Activated CD4-positive, alpha-beta T cell treated with anti-CD3 and anti-CD28 coated beads, Interleukin-10, Interleukin-2, amounts not matched to agents 100 ng/mL and 50 ng/mL, durations not matched to agents 16 hours and 8 hours (primary cell): ENCODE measurements at regions not wholly inside any gene's neighbourhood (a gene's known extent, or its start where the extent isn't known, plus 50 kb on each side); places are given as distances from the start of the nearest gene placed in this dataset.
"Not testable (repeated sequence)": the region's sequence is repeated elsewhere in the genome, so short reads cannot be mapped to it uniquely, and the experiment has no call there.

Experiments
- DNase-seq: peaks from one replicate; pipeline ENCODE4 v3.0.0-alpha.2; 2020

GRCh38 chr20:47867831-47868230, 82.5 kb upstream of the SULF2 start:
- no peak for DNase-seq

DNA sequence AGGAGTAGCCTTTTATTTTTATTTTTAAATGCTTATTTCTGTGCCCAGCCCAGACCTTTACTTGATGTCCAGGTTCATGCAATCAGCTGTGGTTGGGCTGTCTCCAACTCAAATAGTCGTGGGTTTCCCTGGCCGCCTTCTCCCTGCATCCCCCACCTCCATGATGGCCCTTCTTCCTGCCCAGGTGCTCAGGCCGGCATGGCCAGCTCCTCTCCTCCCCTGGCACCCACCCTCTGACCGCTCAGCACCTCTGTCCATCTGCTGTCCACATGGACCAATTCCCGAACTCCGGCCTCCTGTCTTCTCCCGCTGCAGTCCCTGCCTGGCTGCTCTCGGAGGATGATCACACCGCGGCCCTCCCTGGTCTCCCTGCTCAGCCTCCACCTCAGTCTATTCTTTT, 81.2 kb upstream of the SULF2 start:
- no peak for DNase-seq

GRCh38 chr20:47865912-47866311, 80.6 kb upstream of the SULF2 start:
- no peak for DNase-seq

DNA sequence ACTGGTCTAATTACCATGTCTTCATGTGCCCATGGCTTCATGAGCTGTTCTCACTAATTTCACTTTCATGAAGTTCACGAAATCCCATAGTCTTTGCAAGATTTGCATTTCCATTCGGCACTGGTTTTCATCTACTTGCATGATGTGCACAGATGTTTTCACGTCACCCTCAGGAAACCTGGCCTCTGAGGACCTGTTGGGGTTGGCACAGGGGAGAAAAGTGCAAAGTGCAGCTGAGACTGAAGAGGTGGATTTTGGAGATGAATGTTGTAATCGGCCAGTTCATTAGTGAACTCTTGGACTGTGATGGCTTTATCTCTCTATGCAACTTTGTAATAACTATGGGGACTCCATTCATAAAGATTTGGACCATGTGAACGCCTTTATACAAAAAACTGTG, 80.2 kb upstream of the SULF2 start:
- no peak for DNase-seq

- DNase-seq, result no peak
Observed at GRCh38 chr20:47863981-47864380, 78.7 kb upstream of the SULF2 start.

GRCh38 chr20:47863315-47863965, 78.2 kb upstream of the SULF2 start:
- no peak for DNase-seq

DNA sequence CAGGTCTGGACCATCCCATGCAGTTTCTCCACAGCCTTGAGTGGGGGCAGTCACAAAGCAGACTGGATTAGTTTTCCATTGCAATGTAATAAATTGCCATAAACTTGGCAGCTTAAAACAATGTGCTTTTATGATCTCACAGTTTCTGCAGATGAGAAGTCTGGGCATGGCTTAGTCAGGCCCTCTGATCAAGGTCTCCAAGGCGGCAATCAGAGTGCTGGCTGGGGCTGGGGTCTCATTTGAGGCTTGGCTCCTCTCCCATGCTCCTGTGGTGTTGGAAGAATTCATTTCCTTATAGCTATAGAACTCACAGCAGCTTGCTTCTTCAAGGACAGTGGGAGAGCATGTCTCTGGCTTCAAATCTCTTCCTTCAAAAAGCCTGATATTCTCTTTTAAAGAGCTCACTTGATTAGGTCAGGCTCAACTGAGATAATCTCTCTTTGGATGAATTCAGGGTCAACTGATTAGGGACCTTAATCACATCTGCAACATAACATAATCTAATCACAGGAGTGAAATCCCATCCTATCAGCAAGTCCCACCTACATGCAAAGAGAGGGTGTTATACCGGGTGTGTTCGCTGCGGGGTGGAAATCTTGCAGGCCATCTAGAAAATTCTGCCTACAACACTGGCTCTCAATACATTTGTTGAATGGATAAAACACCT, 77.4 kb upstream of the SULF2 start:
- no peak for DNase-seq

GRCh38 chr20:47861116-47861515, 75.8 kb upstream of the SULF2 start:
- DNase-seq, result no peak

DNA sequence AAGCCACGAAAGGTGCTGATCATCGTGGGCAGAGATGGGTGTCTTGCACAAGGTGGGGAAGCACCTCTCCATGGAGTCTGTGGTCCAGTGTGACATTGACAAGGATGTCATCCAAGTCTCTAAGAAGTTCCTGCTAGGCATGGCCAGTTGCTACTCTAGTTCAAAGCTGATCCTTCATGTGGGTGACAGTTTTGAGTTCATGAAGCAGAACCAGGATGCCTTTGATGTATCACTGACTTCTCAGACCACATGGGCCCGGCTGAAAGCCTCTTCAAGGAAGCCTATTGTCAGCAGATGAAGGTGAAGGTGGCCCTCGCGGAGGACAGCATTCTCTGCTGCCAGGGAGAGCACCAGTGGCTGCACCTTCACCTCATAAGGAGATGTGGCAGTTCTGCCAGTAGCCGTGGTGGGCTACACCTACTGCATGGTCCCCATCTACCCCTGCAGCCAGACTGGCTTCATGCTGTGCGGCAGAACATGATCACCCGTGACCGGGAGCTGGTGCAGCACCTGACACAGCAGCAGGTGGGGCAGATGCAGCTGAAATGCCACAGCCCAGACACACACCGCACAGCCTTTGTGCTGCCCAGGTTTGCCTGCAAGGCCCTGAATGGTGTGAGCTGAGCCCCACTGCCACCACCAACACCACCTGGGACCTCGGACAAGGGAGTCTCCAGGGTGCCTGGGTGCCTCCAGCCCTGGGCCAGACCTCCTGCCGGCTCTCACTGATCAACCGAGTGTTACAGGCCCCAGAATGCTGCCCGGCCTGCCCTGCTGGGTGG, 75.0 kb upstream of the SULF2 start:
- DNase-seq, result no peak

- DNase-seq, result no peak
Observed at GRCh38 chr20:47859278-47859677, 74.0 kb upstream of the SULF2 start.

DNA sequence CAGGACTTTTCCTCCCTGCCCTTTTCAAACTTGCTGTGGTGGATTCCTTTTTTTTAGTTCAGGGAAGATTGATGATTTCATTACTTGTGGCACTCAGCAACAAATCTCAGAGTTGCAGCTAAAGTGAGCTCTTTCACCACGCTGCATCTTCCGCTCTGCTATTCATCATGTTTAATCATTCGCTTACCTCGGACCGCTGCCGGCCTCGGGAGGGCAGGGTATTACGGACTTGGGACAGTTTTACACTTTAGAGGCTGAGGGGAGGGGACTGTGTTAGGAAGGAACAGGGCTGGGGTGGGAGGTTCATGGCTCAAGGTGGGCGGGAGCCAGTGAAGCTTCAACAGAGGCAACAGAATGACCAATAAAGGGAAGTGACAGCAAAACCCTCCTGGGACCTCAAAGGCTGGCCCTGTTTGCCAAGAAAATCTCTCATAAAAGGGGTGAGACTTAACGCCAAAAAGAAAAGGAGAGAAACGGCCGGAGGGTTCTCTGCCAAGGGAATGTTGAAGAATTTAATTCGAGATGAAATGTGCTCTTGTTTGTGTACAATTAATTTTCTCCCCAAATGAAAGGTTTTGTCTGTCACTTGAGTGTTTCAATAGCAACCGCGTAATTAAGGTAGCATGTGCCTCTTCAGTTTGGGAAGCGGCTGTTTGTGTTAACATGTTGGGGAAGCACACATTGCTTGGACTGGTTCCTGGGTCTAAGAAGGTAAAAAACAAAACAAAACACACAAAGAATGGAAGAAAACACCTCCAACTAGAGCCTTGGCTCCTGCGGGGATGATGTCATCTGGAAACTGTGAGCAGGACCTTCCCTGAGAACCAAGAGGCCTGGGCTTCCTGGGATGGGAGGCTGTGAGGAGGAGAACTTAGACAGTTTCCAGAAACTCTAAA, 72.5 kb upstream of the SULF2 start:
- no peak for DNase-seq

DNA sequence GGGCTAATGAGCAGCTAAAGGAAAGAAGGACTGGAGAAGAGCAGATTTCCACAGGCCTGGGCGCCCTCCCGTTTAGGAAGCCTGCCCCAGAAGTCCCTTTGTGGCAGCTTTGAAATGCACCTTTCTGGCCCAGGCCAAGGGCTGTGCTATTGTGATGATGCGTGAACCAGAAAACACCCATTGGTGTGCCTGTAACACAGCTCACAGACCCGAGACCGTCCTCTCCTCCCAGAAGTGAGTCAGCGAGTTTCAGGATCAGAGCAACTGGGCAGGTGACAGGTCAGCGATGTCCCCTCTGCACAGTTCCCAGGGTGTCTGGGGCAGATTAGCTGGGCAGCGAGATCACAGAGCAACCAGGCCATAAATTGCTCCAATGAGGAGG, 71.9 kb upstream of the SULF2 start:
- no peak for DNase-seq

DNA sequence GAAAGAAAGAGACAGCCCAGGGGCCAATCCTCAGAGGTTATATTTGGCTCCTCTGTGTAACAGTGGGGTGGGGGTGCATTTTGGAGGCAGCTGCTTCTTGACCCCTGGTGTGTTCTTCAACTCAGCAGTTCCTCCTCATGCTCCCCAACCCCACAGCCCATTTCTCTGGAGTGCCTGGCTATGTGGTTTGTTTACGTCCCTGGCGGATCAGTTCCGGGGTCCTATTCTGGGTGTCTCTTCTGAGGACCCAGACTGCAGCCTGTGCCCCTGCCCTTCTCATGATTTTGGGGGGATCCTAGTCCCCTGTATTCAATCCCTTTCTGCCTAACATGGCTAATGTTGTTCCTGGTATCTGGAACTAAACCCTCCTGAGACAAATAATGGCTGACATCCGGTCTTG, 70.5 kb upstream of the SULF2 start:
- DNase-seq, result no peak

- peak; percentile 9 for DNase-seq
Observed at GRCh38 chr20:47854687-47855212, 69.5 kb upstream of the SULF2 start.

GRCh38 chr20:47851774-47852173, 66.5 kb upstream of the SULF2 start:
- no peak for DNase-seq

- no peak for DNase-seq
Observed at GRCh38 chr20:47850146-47850545, 64.9 kb upstream of the SULF2 start.

GRCh38 chr20:47849596-47849995, 64.3 kb upstream of the SULF2 start:
- DNase-seq, result no peak

DNA sequence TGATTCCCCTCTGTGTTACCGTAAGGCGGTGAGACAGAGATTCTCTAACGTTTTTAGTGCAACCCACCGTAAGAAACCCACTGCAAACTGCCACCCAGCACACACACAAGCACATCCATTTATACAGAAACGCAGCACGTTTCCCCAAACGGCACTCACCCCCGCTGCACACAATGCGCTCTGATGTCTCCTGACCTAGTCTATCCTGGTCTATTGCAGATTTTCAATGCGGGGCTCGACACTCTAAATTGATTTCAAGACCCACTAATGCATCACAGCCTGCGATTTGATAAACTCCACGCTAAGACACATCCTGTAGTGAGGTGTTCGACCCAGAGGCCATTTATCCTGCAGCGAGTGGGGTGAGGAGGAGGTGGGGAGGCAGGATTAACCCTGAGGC, 63.7 kb upstream of the SULF2 start:
- DNase-seq, result no peak

- DNase-seq, result not testable (repeated sequence)
Observed at GRCh38 chr20:47848534-47848933, 63.3 kb upstream of the SULF2 start.

DNA sequence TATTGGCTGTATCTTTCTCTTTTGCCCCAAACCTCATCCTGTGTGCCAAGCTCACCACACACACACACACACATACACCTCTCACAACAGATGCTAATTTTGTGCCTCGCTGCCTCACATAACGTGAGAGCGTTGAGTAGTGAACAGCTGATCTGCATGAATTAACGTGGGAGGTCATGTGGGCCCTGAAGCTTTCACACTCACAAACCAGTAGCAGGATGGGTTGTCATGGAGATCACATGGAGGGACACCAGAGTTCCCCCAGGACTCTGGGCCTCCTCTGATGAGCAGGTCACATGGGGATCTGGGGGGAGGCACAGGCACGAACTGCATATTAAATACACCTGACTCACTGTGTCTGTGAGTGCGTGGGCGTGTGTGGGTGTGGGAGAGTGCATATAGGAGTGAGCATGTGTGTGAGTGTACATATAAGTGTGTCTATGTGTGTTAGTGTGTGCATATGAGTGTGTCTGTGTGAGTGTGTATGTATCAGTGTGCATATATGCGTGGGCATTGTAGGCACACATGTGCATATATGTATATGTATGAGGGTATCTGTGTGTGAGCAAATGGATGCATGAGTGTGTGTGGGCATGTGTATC, 62.7 kb upstream of the SULF2 start:
- DNase-seq, result no peak

- not testable (repeated sequence) for DNase-seq
Observed at GRCh38 chr20:47847220-47847619, 61.9 kb upstream of the SULF2 start.

GRCh38 chr20:47846651-47847050, 61.4 kb upstream of the SULF2 start:
- DNase-seq, result not testable (repeated sequence)
